GM23338 (cell line): ENCODE measurements at regions not wholly inside any gene's neighbourhood (a gene's known extent, or its start where the extent isn't known, plus 50 kb on each side); places are given as distances from the start of the nearest gene placed in this dataset.
A peak's percentile ranks its signal among the peaks of the same experiment; 100 is the strongest.

Experiments
- ATAC-seq: fragments of 200-7000 bp; cut with Tn5 transposase; 3 replicates; pipeline ENCODE4 v1.9.1; 2020
- DNase-seq: peaks from one replicate; pipeline ENCODE4 v3.0.0-alpha.2; 2015; ENCODE audit warnings: low spot score
- H2AFZ ChIP-seq: fragments of 200-600 bp; sonication (generic); 2 replicates; pipeline ENCODE4 v1.8.0; 2016; ENCODE audit warnings: antibody characterized with exemption, mild to moderate bottlenecking, moderate library complexity
- H3F3A ChIP-seq: fragments of 200-600 bp; sonication (generic); replicated peaks from 2 replicates; pipeline ENCODE4 v1.8.0; 2017; ENCODE audit warnings: antibody characterized with exemption, mixed run types, low read depth
- H3K27ac ChIP-seq: fragments of 200-600 bp; sonication (generic); 2 replicates; pipeline ENCODE4 v1.6.1; 2016; ENCODE audit warnings: low read depth
- H3K27me3 ChIP-seq: fragments of 200-600 bp; sonication (generic); 2 replicates; pipeline ENCODE4 v1.8.0; 2016; ENCODE audit warnings: mild to moderate bottlenecking, mixed run types, moderate library complexity; ENCODE audit not compliant: insufficient read depth
- H3K36me3 ChIP-seq: fragments of 200-600 bp; sonication (generic); 2 replicates; pipeline ENCODE4 v1.8.0; 2016; ENCODE audit warnings: mild to moderate bottlenecking; ENCODE audit not compliant: insufficient read depth
- H3K4me1 ChIP-seq: fragments of 200-600 bp; sonication (generic); 2 replicates; pipeline ENCODE4 v1.8.0; 2016; ENCODE audit warnings: mild to moderate bottlenecking, moderate library complexity; ENCODE audit not compliant: insufficient read depth
- H3K4me2 ChIP-seq: fragments of 200-600 bp; sonication (generic); 2 replicates; pipeline ENCODE4 v1.7.1; 2017; ENCODE audit warnings: mixed run types
- H3K4me3 ChIP-seq: fragments of 200-600 bp; sonication (generic); 2 replicates; pipeline ENCODE4 v1.6.1; 2016; ENCODE audit warnings: mixed run types
- H3K79me2 ChIP-seq: fragments of 200-600 bp; sonication (generic); replicated peaks from 2 replicates; pipeline ENCODE4 v1.8.0; 2017; ENCODE audit warnings: mild to moderate bottlenecking; ENCODE audit not compliant: insufficient read depth
- H3K9me2 ChIP-seq: fragments of 200-600 bp; sonication (generic); 2 replicates; pipeline ENCODE4 v1.8.0; 2017; ENCODE audit not compliant: insufficient read depth
- H4K20me1 ChIP-seq: fragments of 200-600 bp; sonication (generic); replicated peaks from 2 replicates; pipeline ENCODE4 v1.8.0; 2017; ENCODE audit warnings: mild to moderate bottlenecking; ENCODE audit not compliant: insufficient read depth
- H3K27ac Mint-ChIP-seq: 2 replicates; pipeline ENCODE4 v1.8.0; 2020; ENCODE audit warnings: inconsistent platforms, mild to moderate bottlenecking, moderate library complexity, mixed read lengths
- H3K27me3 Mint-ChIP-seq: 3 replicates; pipeline ENCODE4 v1.8.0; 2022; ENCODE audit warnings: low read depth, mild to moderate bottlenecking, moderate library complexity, mixed read lengths, inconsistent platforms; ENCODE audit not compliant: insufficient read depth, poor library complexity
- H3K36me3 Mint-ChIP-seq: 3 replicates; pipeline ENCODE4 v1.8.0; 2021; ENCODE audit warnings: low read depth, mild to moderate bottlenecking, inconsistent platforms, moderate library complexity, mixed read lengths
- H3K4me1 Mint-ChIP-seq: 3 replicates; pipeline ENCODE4 v1.8.0; 2020; ENCODE audit warnings: mild to moderate bottlenecking, inconsistent platforms, mixed read lengths
- H3K4me3 Mint-ChIP-seq: 3 replicates; pipeline ENCODE4 v1.8.0; 2021; ENCODE audit warnings: moderate library complexity, mild to moderate bottlenecking, inconsistent platforms, mixed read lengths
- H3K9me3 Mint-ChIP-seq: 3 replicates; pipeline ENCODE4 v1.8.0; 2020; ENCODE audit warnings: moderate library complexity, mild to moderate bottlenecking, inconsistent platforms, mixed read lengths
- CREB1 ChIP-seq: fragments of 250-450 bp; sonication (Bioruptor Pico); IDR thresholded peaks from 2 replicates; pipeline ENCODE4 v1.5.0; 2020; ENCODE audit warnings: low read depth, mild to moderate bottlenecking, moderate library complexity
- CTCF ChIP-seq, 2 experiments: fragments of 200-600 bp in 1 of 2; sonication (generic) in 1 of 2; conservative IDR thresholded peaks; 2 replicates each; pipeline versions ENCODE4 v1.5.1 to v1.6.1; 2016 to 2017; ENCODE audit warnings: antibody characterized with exemption in 2 of 2, low read depth in 2 of 2, mild to moderate bottlenecking in 2 of 2, moderate library complexity in 1 of 2
- ETS1 ChIP-seq: IDR thresholded peaks from 2 replicates; pipeline ENCODE4 v1.6.1; 2016; ENCODE audit warnings: antibody characterized with exemption
- EZH2 ChIP-seq: fragments of 200-600 bp; sonication (generic); IDR thresholded peaks from one replicate; pipeline ENCODE4 v1.8.0; 2017; ENCODE audit warnings: antibody characterized with exemption, mild to moderate bottlenecking, low read depth; ENCODE audit not compliant: unreplicated experiment
- EZH2phosphoT487 ChIP-seq: fragments of 200-600 bp; sonication (generic); IDR thresholded peaks from one replicate; pipeline ENCODE4 v1.8.1; 2018; ENCODE audit warnings: antibody characterized with exemption; ENCODE audit not compliant: unreplicated experiment
- JUNB ChIP-seq: IDR thresholded peaks from one replicate; pipeline ENCODE4 v1.6.1; 2016; ENCODE audit warnings: antibody characterized with exemption; ENCODE audit not compliant: unreplicated experiment
- NANOG ChIP-seq: IDR thresholded peaks from 2 replicates; pipeline ENCODE4 v1.6.1; 2016; ENCODE audit warnings: antibody characterized with exemption, borderline replicate concordance
- POLR2AphosphoS5 ChIP-seq: IDR thresholded peaks from 2 replicates; pipeline ENCODE4 v1.6.1; 2016; ENCODE audit warnings: antibody characterized with exemption, low read depth
- REST ChIP-seq: IDR thresholded peaks from one replicate; pipeline ENCODE4 v1.6.1; 2018; ENCODE audit warnings: antibody characterized with exemption; ENCODE audit not compliant: unreplicated experiment
- STAT1 ChIP-seq: IDR thresholded peaks from one replicate; pipeline ENCODE4 v1.6.1; 2016; ENCODE audit warnings: antibody characterized with exemption; ENCODE audit not compliant: unreplicated experiment
- ZNF114 ChIP-seq: fragments of 250-450 bp; sonication (Bioruptor Pico); IDR thresholded peaks from 2 replicates; pipeline ENCODE4 v1.5.0; 2020; ENCODE audit warnings: mild to moderate bottlenecking, moderate library complexity
- ZNF331 ChIP-seq: fragments of 250-450 bp; sonication (Bioruptor Pico); IDR thresholded peaks from 2 replicates; pipeline ENCODE4 v1.5.0; 2020; ENCODE audit warnings: low read depth, mild to moderate bottlenecking, moderate library complexity

GRCh38 chr13:86741762-86742285 lies 929.3 kb upstream of the SLITRK5 start:
- Histone ChIP-seq H3K9me2 (no peaks in the 10 kb centered on the region), H3K4me1 (no peaks in the 10 kb centered on the region), H4K20me1 (no peaks in the 10 kb centered on the region), H3K27ac (no peak overlapping the region), H3K4me2 (no peak overlapping the region), H3K36me3 (no peaks in the 10 kb centered on the region), H3K4me3 (no peak overlapping the region), H2AFZ (no peak overlapping the region), H3K27me3 (no peaks in the 10 kb centered on the region), H3F3A (no peaks in the 10 kb centered on the region), H3K79me2 (no peaks in the 10 kb centered on the region)
- Mint-ChIP-seq H3K36me3 (peaks cover 3% of the 10 kb centered on the region; the same call in 1 of the 3 replicates), H3K27ac (no peak overlapping the region), H3K4me3 (no peak overlapping the region), H3K4me1 (no peaks in the 10 kb centered on the region), H3K9me3 (peaks cover 11% of the 10 kb centered on the region; the same call in 2 of the 3 replicates), H3K27me3 (no peaks in the 10 kb centered on the region)
- TF ChIP-seq POLR2AphosphoS5 (no peak), JUNB (no peak), CTCF (conservative IDR thresholded peaks at IDR 0.05; ENCODE audit: low read depth in 2 of 2) (peak; percentile 39 to 56), NANOG (no peak), EZH2phosphoT487 (no peak), CREB1 (CRISPR knock-in tag) (no peak), ZNF114 (no peak)
- ATAC-seq, result no peak
- peak; percentile 58 for DNase-seq

GRCh38 chr13:86757236-86757978 lies 913.8 kb upstream of the SLITRK5 start:
- Mint-ChIP-seq H3K4me1 (peaks cover 10% of the 10 kb centered on the region), H3K36me3 (no peaks in the 10 kb centered on the region; the same call in 2 of the 3 replicates), H3K9me3 (no peaks in the 10 kb centered on the region; the same call in none of the 3 replicates), H3K4me3 (no peak overlapping the region), H3K27me3 (peaks cover 6% of the 10 kb centered on the region), H3K27ac (no peak overlapping the region)
- no peak overlapping the region for H3K4me3 ChIP-seq
- H4K20me1 ChIP-seq, result no peaks in the 10 kb centered on the region
- H2AFZ ChIP-seq, result no peak overlapping the region
- DNase-seq (peak; percentile 52), ATAC-seq (peak; percentile 90)
- no peaks in the 10 kb centered on the region for H3K36me3 ChIP-seq
- H3K4me1 ChIP-seq, result peaks cover 8% of the 10 kb centered on the region; the same call in 1 of the 2 replicates
- H3K27ac ChIP-seq, result no peak overlapping the region
- H3F3A ChIP-seq, result no peaks in the 10 kb centered on the region
- no peaks in the 10 kb centered on the region for H3K27me3 ChIP-seq
- no peaks in the 10 kb centered on the region for H3K79me2 ChIP-seq
- peaks cover 12% of the 10 kb centered on the region; the same call in 1 of the 2 replicates for H3K9me2 ChIP-seq
- no peak overlapping the region for H3K4me2 ChIP-seq
- TF ChIP-seq JUNB, result no peak
- TF ChIP-seq ETS1, result no peak
- no peak for TF ChIP-seq STAT1
- TF ChIP-seq NANOG, result no peak
- no peak for TF ChIP-seq REST
- no peak for TF ChIP-seq ZNF331 (CRISPR knock-in tag)
- no peak for TF ChIP-seq ZNF114
- no peak for TF ChIP-seq EZH2phosphoT487
- no peak for TF ChIP-seq POLR2AphosphoS5
- no peak for TF ChIP-seq EZH2
- TF ChIP-seq CTCF (conservative IDR thresholded peaks at IDR 0.05; ENCODE audit: low read depth in 2 of 2), result no peak
- TF ChIP-seq CREB1 (CRISPR knock-in tag), result 0 out of 2 replicates have a peak, but pooled peaks have one; percentile 4
